HEK293 (cell line): ENCODE measurements at regions not wholly inside any gene's neighbourhood (a gene's known extent, or its start where the extent isn't known, plus 50 kb on each side); places are given as distances from the start of the nearest gene placed in this dataset.

Experiments
- CTCF ChIA-PET: fragments of 350-600 bp; formaldehyde crosslinking; extraction: SDS; loops from one replicate; lab custom pipeline; 2021; ENCODE audit warnings: antibody characterized with exemption; lab: Yijun Ruan, JAX
- POLR2A ChIA-PET: fragments of 300-600 bp; formaldehyde crosslinking; extraction: SDS; loops from one replicate; lab custom pipeline; 2020; ENCODE audit warnings: antibody characterized with exemption, inconsistent platforms; lab: Yijun Ruan, JAX
- H3K27ac ChIP-seq: fragments of 200-500 bp; sonication (Bioruptor generic); 2 replicates; pipeline ENCODE4 v1.5.1; 2014; ENCODE audit warnings: low read depth, low read length, control low read depth, inconsistent platforms; ENCODE audit errors: extremely low read depth
- H3K36me3 ChIP-seq, 2 experiments: fragments of 200-500 bp in 1 of 2; sonication (Bioruptor generic) in 1 of 2; 1 replicate in 1 of 2; 2 replicates in 1 of 2; pipeline ENCODE4 v1.5.1; 2014 to 2017; ENCODE audit warnings: inconsistent platforms in 2 of 2, low read length in 2 of 2; ENCODE audit not compliant: control insufficient read depth in 2 of 2, insufficient read depth in 1 of 2
- H3K4me1 ChIP-seq: fragments of 200-500 bp; sonication (Bioruptor generic); 2 replicates; pipeline ENCODE4 v1.5.1; 2014; ENCODE audit warnings: mild to moderate bottlenecking, low read length, inconsistent platforms; ENCODE audit not compliant: control insufficient read depth, insufficient read depth
- H3K4me3 ChIP-seq: 2 replicates; pipeline ENCODE4 v1.5.1; 2011; ENCODE audit warnings: low read depth, mild to moderate bottlenecking, control low read depth, low read length, moderate library complexity
- H3K9me3 ChIP-seq: fragments of 200-500 bp; sonication (Bioruptor generic); 2 replicates; pipeline ENCODE4 v1.5.1; 2014; ENCODE audit warnings: low read depth, low read length, inconsistent platforms; ENCODE audit not compliant: control insufficient read depth, insufficient read depth
- ELK4 ChIP-seq: IDR thresholded peaks from 2 replicates; pipeline ENCODE4 v1.6.1; 2011; ENCODE audit warnings: mild to moderate bottlenecking, low read depth, low read length, borderline replicate concordance
- REPIN1 ChIP-seq: fragments of 450-650 bp; formaldehyde crosslinking; IDR thresholded peaks from 2 replicates; pipeline ENCODE4 v1.5.1; 2017; ENCODE audit warnings: missing biosample characterization, missing genetic modification characterization, low read depth
- SALL2 ChIP-seq: fragments of 450-650 bp; formaldehyde crosslinking; IDR thresholded peaks from 2 replicates; pipeline ENCODE4 v1.5.0; 2017; ENCODE audit warnings: missing biosample characterization, mild to moderate bottlenecking, missing genetic modification characterization, borderline replicate concordance
- WT1 ChIP-seq: fragments of 450-650 bp; formaldehyde crosslinking; IDR thresholded peaks from 2 replicates; pipeline ENCODE4 v1.5.1; 2016; ENCODE audit warnings: missing biosample characterization, missing genetic modification characterization
- ZBTB10 ChIP-seq: fragments of 450-650 bp; formaldehyde crosslinking; IDR thresholded peaks from 2 replicates; pipeline ENCODE4 v1.5.1; 2016; ENCODE audit warnings: missing biosample characterization, missing genetic modification characterization
- ZBTB44 ChIP-seq: fragments of 450-650 bp; IDR thresholded peaks from 2 replicates; pipeline ENCODE4 v1.5.1; 2018; ENCODE audit warnings: missing biosample characterization, mild to moderate bottlenecking, missing genetic modification characterization
- ZFP3 ChIP-seq: fragments of 450-650 bp; formaldehyde crosslinking; IDR thresholded peaks from 2 replicates; pipeline ENCODE4 v1.5.1; 2016; ENCODE audit warnings: low read depth, missing biosample characterization, missing genetic modification characterization
- ZNF211 ChIP-seq: fragments of 450-650 bp; formaldehyde crosslinking; IDR thresholded peaks from 2 replicates; pipeline ENCODE4 v1.5.1; 2016; ENCODE audit warnings: low read depth, missing biosample characterization, missing genetic modification characterization
- ZNF266 ChIP-seq: fragments of 450-650 bp; formaldehyde crosslinking; IDR thresholded peaks from 2 replicates; pipeline ENCODE4 v1.5.1; 2016; ENCODE audit warnings: missing biosample characterization, missing genetic modification characterization, low read depth
- ZNF473 ChIP-seq: fragments of 450-650 bp; formaldehyde crosslinking; IDR thresholded peaks from 2 replicates; pipeline ENCODE4 v1.5.1; 2017; ENCODE audit warnings: missing biosample characterization, missing genetic modification characterization
- ZNF501 ChIP-seq: fragments of 450-650 bp; formaldehyde crosslinking; IDR thresholded peaks from 2 replicates; pipeline ENCODE4 v1.5.1; 2016; ENCODE audit warnings: missing biosample characterization, missing genetic modification characterization
- ZNF529 ChIP-seq: fragments of 450-650 bp; formaldehyde crosslinking; IDR thresholded peaks from 2 replicates; pipeline ENCODE4 v1.5.1; 2017; ENCODE audit warnings: missing genetic modification characterization, missing biosample characterization; ENCODE audit not compliant: insufficient replicate concordance
- ZNF558 ChIP-seq: fragments of 450-650 bp; formaldehyde crosslinking; IDR thresholded peaks from 2 replicates; pipeline ENCODE4 v1.5.1; 2016; ENCODE audit warnings: missing biosample characterization, missing genetic modification characterization
- ZNF560 ChIP-seq: fragments of 450-650 bp; formaldehyde crosslinking; IDR thresholded peaks from 2 replicates; pipeline ENCODE4 v1.5.1; 2017; ENCODE audit warnings: missing biosample characterization, missing genetic modification characterization, borderline replicate concordance
- ZNF623 ChIP-seq: fragments of 450-650 bp; formaldehyde crosslinking; IDR thresholded peaks from 2 replicates; pipeline ENCODE4 v1.5.1; 2016; ENCODE audit warnings: missing biosample characterization, missing genetic modification characterization
- ZNF639 ChIP-seq: fragments of 450-650 bp; formaldehyde crosslinking; IDR thresholded peaks from 2 replicates; pipeline ENCODE4 v1.5.1; 2016; ENCODE audit warnings: missing biosample characterization, missing genetic modification characterization
- ZNF701 ChIP-seq: fragments of 450-650 bp; formaldehyde crosslinking; IDR thresholded peaks from 2 replicates; pipeline ENCODE4 v1.5.1; 2016; ENCODE audit warnings: missing biosample characterization, missing genetic modification characterization
- ZNF785 ChIP-seq: fragments of 450-650 bp; formaldehyde crosslinking; IDR thresholded peaks from 2 replicates; pipeline ENCODE4 v1.5.1; 2016; ENCODE audit warnings: missing biosample characterization, missing genetic modification characterization
- ZSCAN5A ChIP-seq: fragments of 450-650 bp; formaldehyde crosslinking; IDR thresholded peaks from 2 replicates; pipeline ENCODE4 v1.5.1; 2016; ENCODE audit warnings: missing biosample characterization, missing genetic modification characterization

GRCh38 chr2:173770947-173771678, 194.1 kb downstream of the SP3 start (continued):
- TF ChIP-seq ZNF785 (tag by site-specific recombination) = no peak
- TF ChIP-seq WT1 (tag by site-specific recombination) = no peak
- no peak for TF ChIP-seq ZNF211 (tag by site-specific recombination)
- TF ChIP-seq REPIN1 (tag by site-specific recombination) = no peak
- TF ChIP-seq ZNF623 (tag by site-specific recombination) = no peak
- no peak for TF ChIP-seq ZBTB10 (tag by site-specific recombination)
- no peak for TF ChIP-seq ZNF639 (tag by site-specific recombination)
- TF ChIP-seq ZNF558 (tag by site-specific recombination) = no peak
- no peak for TF ChIP-seq ZNF501 (tag by site-specific recombination)
- TF ChIP-seq ZNF701 = no peak
- TF ChIP-seq ELK4 = no peak

GRCh38 chr2:173772205-173772604, 193.0 kb downstream of the SP3 start:
- TF ChIP-seq ZNF701 = no peak
- TF ChIP-seq ZFP3 (tag by site-specific recombination) = no peak
- TF ChIP-seq ZNF529 (tag by site-specific recombination) = no peak
- TF ChIP-seq ZBTB44 = no peak
- H3K4me1 ChIP-seq = no peaks in the 10 kb centered on the region
- CTCF ChIA-PET = interaction anchor here (1.7 kb wide), 1 partner anchor 9 kb away, joined by 6 read pairs; no protein-coding TSS in a partner anchor
- no peaks in the 10 kb centered on the region for H3K9me3 ChIP-seq
- no peak overlapping the region for H3K27ac ChIP-seq
- no peak overlapping the region for H3K4me3 ChIP-seq
- POLR2A ChIA-PET = no interaction called here
- no peaks in the 10 kb centered on the region for H3K36me3 ChIP-seq

GRCh38 chr2:173773076-173773475, 192.1 kb downstream of the SP3 start:
- ChIA-PET CTCF (no interaction called here), POLR2A (no interaction called here)
- Histone ChIP-seq H3K4me3 (no peak overlapping the region), H3K27ac (no peak overlapping the region), H3K4me1 (no peaks in the 10 kb centered on the region), H3K36me3 (no peaks in the 10 kb centered on the region), H3K9me3 (no peaks in the 10 kb centered on the region)
- TF ChIP-seq ZNF266 (tag by site-specific recombination) (no peak), ZNF473 (tag by site-specific recombination) (no peak), SALL2 (tag by site-specific recombination) (no peak), ZSCAN5A (tag by site-specific recombination) (no peak), ELK4 (no peak), ZNF560 (tag by site-specific recombination) (no peak)
